ENCODE measurements at regions not wholly inside any gene's neighbourhood (a gene's known extent, or its start where the extent isn't known, plus 50 kb on each side); places are given as distances from the start of the nearest gene placed in this dataset.

GRCh38 chr4:10283761-10284160, 167.2 kb upstream of the WDR1 start:
- TF ChIP-seq POLR2A (IDR thresholded peaks at IDR 0.05) (no peak), POLR2AphosphoS5 (IDR thresholded peaks at IDR 0.05) (no peak)

All from prostate gland (tissue), 1 donor.